Activated CD8-positive, alpha-beta memory T cell treated with anti-CD3 and anti-CD28 coated beads, Interleukin-2, amount 50 U/mL, for 24 hours (primary cell): ENCODE measurements at regions not wholly inside any gene's neighbourhood (a gene's known extent, or its start where the extent isn't known, plus 50 kb on each side); places are given as distances from the start of the nearest gene placed in this dataset.
"Not testable (repeated sequence)": the region's sequence is repeated elsewhere in the genome, so short reads cannot be mapped to it uniquely, and the experiment has no call there.

Experiments
- DNase-seq: peaks from one replicate; pipeline ENCODE4 v3.0.0-alpha.2; 2020; ENCODE audit errors: extremely low read depth

- no peak for DNase-seq
Measured at GRCh38 chr4:17241835-17242234, 270.1 kb downstream of the QDPR start.

DNA sequence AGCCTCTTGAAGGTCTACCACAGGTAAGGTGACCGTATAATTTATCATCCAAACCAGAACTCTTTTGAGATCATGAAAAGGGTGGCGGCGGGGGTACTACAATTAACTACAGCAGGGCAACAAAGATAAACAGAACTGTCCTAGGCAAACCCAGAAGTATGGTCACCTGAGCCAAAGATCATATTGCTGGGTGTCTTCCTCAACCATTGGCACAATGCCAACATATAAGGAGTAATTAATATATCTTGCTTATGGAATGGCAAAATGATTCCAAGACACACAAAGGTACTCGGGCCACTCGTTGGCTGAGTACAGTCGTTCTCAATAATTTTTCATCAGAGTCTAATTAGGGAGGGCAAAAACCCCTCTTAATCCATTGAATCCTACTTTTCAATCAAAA is 273.3 kb downstream of the QDPR start:
- DNase-seq = no peak

GRCh38 chr4:17236686-17237085 is 275.2 kb downstream of the QDPR start:
- DNase-seq = no peak

DNA sequence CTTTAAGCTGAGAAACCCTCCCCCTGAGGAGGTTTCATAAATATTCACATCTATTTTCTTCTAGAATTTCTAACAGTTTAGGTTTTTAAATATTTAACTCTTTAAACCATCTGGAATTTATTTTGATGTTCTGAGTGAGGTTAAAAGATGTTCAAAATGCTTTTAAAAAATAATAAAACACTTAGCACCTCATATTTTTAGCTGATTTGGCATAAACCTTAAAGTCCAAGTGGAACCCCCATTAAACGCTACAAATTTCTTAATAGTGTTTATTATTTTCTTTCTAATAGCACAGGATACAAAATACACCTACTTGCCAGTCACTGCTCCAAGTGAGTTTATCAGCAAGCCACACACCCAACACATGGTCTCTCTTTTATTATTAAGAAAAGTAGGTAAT is 277.2 kb downstream of the QDPR start:
- no peak for DNase-seq

GRCh38 chr4:17232566-17233253 is 279.2 kb downstream of the QDPR start:
- DNase-seq = no peak

GRCh38 chr4:17231880-17232475 is 279.9 kb downstream of the QDPR start:
- DNase-seq = not testable (repeated sequence)

DNA sequence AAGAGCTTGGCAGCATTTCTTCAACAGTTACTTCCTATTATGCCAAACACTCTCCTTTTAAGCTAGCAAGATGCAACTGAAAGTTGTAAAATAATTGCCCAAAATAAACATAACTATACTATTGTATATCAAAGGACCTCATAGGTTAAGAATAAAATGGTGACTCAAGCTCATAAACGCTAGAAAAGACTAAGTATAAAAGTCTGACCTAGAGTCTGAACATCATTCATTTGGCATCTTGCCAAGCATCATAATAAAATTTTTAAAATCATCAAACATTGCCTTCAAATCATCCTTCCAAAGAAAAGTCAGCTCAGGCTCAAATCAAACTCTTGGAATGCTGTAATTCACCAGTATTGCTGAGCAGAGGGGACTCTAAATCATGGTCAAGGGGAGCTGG is 281.2 kb downstream of the QDPR start:
- DNase-seq = no peak

GRCh38 chr4:17220816-17221215 is 291.1 kb downstream of the QDPR start:
- no peak for DNase-seq

- no peak for DNase-seq
Measured at GRCh38 chr4:17218786-17219185, 293.1 kb downstream of the QDPR start.

GRCh38 chr4:17206829-17207801 is 304.8 kb downstream of the QDPR start:
- no peak for DNase-seq

- no peak for DNase-seq
Measured at GRCh38 chr4:17204908-17205307, 306.5 kb upstream of the LDB2 start.

DNA sequence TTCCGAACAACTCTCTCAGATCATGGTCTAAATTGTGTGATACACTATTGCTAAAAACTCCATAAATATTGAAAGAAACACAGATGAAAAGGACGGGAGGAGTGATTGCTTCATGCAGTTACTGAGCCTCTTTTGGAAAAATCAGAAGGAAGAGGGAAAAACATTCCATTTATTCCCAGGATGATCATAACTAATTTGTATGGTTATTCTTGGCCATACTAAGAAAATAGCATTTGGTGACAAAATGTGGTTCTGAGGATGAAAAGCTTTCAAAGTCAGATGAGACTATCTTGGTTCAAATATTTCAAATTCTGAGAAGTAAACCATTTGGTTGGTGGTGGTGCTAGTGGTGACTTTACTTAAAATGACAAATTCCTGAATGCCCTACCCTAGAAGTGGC is 305.4 kb upstream of the LDB2 start:
- DNase-seq = no peak

- DNase-seq = no peak
Measured at GRCh38 chr4:17197070-17197469, 298.6 kb upstream of the LDB2 start.

- DNase-seq = no peak
Measured at GRCh38 chr4:17195461-17196275, 297.2 kb upstream of the LDB2 start.

GRCh38 chr4:17194586-17194985 is 296.1 kb upstream of the LDB2 start:
- DNase-seq = no peak

DNA sequence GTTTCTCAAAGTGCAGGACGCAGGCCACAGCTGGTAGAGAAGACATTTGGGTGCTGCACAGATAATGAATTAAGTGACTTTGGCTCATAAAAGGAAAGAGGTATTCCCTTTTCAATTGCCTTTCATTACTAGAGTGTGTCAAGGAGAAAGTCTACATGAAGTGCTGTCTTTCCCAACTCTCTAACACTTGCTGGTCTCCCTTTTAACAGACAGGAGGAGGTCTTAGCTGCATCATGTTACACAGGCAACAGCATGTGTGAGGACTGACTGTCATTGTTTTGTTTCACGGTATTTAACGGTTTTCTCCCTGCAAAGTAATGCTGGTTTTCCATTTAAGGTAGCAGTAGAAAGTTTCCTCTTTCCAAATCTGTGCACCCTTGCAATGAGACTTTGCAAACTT is 291.3 kb upstream of the LDB2 start:
- no peak for DNase-seq

- DNase-seq = no peak
Measured at GRCh38 chr4:17189401-17189720, 290.9 kb upstream of the LDB2 start.

- no peak for DNase-seq
Measured at GRCh38 chr4:17188547-17189400, 290.3 kb upstream of the LDB2 start.

DNA sequence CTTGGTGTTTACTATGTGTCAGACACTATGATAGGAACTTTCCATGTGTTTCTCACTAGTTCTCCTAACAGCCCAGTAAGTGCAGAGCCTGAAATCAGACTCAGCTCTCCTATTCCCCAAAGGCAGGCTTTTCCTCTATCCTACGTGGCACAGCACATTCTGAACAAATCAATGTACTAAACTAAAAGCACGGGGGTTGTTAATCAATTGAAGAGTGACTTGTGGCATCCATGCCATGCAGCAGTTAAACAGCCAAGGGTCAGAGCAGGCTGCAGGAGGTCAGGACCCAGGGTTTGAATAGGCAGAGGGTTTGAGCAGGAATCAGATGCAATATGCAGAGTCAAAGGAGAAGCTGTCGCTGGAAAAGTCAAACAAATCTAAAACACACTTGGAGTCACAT is 289.7 kb upstream of the LDB2 start:
- DNase-seq = no peak

GRCh38 chr4:17187003-17187402 is 288.6 kb upstream of the LDB2 start:
- DNase-seq = no peak

DNA sequence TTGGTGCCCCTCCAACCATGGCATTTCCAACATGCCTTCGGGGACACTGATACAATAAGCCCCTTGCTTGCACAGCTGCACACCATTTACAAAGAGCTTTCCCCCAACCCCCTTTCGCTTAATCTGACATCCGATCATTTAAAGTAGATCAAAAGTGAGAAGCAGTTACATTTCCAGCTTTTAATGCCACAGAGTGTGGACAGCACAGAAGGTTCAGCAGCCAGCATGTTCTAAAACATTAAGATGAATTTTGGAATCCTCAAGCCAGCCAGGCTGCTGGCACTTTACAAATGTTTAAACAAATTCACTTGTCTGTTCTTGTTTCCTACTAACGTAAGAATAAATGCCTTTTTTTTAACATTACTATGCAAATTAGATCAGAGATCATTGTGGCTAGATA is 284.4 kb upstream of the LDB2 start:
- DNase-seq = no peak
